ENCODE measurements at regions not wholly inside any gene's neighbourhood (a gene's known extent, or its start where the extent isn't known, plus 50 kb on each side); places are given as distances from the start of the nearest gene placed in this dataset.

DNA sequence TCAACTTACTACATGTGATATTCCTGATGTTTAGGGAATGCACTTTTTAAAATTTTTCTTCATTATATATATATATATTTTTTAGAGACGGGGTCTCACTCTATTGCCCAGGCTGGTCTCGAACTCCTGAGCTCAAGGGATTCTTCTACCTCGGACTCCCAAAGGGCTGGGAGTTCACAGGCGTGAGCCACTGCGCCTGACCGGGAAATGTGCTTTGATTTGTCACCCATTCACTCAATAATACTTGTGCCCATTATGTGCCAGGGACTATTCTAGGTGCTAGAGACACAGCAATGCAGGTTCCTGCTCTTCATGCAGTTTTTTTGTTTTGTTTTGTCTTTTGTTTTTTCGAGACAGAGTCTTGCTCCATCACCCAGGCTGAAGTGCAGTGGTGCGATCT, 56.1 kb upstream of the INCENP start:
- Histone ChIP-seq H3K27me3 (no peaks in the 10 kb centered on the region), H3K4me3 (no peak overlapping the region)
- 92 to 97% methylated on average over 8 of the region's 8 CpGs for WGBS, 2 donors

DNA sequence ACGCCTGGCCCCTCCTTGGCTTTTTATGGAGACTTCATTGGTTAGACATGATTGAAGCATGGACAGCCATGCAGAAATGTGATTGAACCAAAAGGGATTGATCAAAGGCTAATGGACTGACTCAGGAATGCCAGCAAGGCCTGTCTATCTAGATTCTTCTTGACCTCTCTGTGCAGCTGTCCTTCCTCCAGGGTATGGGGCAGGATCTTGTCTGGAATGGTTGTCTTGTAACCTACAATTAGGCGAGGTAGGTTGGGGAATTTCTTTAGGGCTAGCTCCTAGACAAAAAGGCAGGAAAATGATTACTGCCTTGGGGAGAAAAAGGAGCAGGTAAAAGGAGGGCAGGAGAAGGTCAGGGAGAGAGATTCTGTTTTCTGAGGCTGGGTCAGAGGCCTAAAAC, 59.6 kb upstream of the INCENP start:
- Histone ChIP-seq H3K27ac (no peak overlapping the region), H3K36me3 (no peaks in the 10 kb centered on the region), H3K4me3 (no peak overlapping the region), H3K27me3 (no peaks in the 10 kb centered on the region), H3K4me1 (peaks cover 0 to 11% (median 3%) of the 10 kb centered on the region in 4 donors), H3K9me3 (no peaks in the 10 kb centered on the region)
- 93 to 95% methylated on average over 2 of the region's 2 CpGs for WGBS, 2 donors
- no peak for TF ChIP-seq EP300 (IDR thresholded peaks at IDR 0.05)
- TF ChIP-seq, protein P1, sequence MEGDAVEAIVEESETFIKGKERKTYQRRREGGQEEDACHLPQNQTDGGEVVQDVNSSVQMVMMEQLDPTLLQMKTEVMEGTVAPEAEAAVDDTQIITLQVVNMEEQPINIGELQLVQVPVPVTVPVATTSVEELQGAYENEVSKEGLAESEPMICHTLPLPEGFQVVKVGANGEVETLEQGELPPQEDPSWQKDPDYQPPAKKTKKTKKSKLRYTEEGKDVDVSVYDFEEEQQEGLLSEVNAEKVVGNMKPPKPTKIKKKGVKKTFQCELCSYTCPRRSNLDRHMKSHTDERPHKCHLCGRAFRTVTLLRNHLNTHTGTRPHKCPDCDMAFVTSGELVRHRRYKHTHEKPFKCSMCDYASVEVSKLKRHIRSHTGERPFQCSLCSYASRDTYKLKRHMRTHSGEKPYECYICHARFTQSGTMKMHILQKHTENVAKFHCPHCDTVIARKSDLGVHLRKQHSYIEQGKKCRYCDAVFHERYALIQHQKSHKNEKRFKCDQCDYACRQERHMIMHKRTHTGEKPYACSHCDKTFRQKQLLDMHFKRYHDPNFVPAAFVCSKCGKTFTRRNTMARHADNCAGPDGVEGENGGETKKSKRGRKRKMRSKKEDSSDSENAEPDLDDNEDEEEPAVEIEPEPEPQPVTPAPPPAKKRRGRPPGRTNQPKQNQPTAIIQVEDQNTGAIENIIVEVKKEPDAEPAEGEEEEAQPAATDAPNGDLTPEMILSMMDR (IDR thresholded peaks at IDR 0.05): no peak
- no peak for TF ChIP-seq POLR2A (IDR thresholded peaks at IDR 0.05)
- DNase-seq (ENCODE audit: low spot score in 2 of 2): no peak

More for the DNA sequence above, 56.1 kb upstream of the INCENP start:
- no peak for DNase-seq (ENCODE audit: low spot score in 2 of 2)
- Histone ChIP-seq H3K4me1 (no peaks in the 10 kb centered on the region), H3K9me3 (no peaks in the 10 kb centered on the region), H3K36me3 (no peaks in the 10 kb centered on the region), H3K27ac (no peak overlapping the region)
- no peak for TF ChIP-seq POLR2A (IDR thresholded peaks at IDR 0.05)
- TF ChIP-seq EP300 (IDR thresholded peaks at IDR 0.05): no peak
- TF ChIP-seq, protein P1 (IDR thresholded peaks at IDR 0.05): no peak

DNA sequence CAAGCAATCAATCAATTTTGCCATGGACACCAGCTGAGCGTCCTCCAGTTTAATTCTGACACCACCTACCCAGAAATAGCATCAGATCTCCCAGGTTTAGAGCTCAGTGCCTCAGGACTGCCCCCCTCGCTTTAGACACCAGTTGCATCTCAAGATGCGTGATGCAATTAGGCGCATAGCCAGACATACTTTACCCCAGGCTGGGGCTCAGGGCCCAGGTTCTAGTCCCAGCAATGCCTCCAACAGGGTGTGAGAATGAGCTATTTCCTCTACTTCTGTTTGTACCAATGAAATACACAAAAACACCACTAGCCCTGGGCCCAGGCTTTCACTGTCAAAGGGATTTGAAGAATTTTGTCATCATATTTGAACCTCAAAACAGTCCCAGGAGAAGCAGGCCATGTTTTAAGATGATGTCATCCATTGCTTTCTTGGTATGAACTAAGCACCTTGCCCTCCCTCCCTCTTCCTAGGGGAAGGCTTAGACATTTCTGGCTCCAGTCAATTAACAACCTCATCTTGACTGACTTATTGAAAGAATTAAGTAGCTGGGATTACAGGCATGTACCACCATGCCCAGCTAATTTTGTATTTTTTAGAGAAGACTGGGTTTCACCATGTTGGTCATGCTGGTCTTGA, 61.5 kb upstream of the INCENP start:
- no peak overlapping the region for H3K4me3 ChIP-seq
- no peak for DNase-seq (ENCODE audit: low spot score in 2 of 2)
- TF ChIP-seq EP300 (IDR thresholded peaks at IDR 0.05) (no peak), POLR2A (IDR thresholded peaks at IDR 0.05) (no peak)
- TF ChIP-seq, protein P1 (IDR thresholded peaks at IDR 0.05): no peak
- H3K9me3 ChIP-seq: no peaks in the 10 kb centered on the region
- no peaks in the 10 kb centered on the region for H3K27me3 ChIP-seq
- 44 to 72% methylated on average over 4 of the region's 4 CpGs for WGBS, 2 donors
- peak overlapping the region; percentile 31 to 86 (median 77) for H3K27ac ChIP-seq
- no peaks in the 10 kb centered on the region for H3K36me3 ChIP-seq
- H3K4me1 ChIP-seq: peaks cover 0 to 11% (median 3%) of the 10 kb centered on the region in 4 donors

DNA sequence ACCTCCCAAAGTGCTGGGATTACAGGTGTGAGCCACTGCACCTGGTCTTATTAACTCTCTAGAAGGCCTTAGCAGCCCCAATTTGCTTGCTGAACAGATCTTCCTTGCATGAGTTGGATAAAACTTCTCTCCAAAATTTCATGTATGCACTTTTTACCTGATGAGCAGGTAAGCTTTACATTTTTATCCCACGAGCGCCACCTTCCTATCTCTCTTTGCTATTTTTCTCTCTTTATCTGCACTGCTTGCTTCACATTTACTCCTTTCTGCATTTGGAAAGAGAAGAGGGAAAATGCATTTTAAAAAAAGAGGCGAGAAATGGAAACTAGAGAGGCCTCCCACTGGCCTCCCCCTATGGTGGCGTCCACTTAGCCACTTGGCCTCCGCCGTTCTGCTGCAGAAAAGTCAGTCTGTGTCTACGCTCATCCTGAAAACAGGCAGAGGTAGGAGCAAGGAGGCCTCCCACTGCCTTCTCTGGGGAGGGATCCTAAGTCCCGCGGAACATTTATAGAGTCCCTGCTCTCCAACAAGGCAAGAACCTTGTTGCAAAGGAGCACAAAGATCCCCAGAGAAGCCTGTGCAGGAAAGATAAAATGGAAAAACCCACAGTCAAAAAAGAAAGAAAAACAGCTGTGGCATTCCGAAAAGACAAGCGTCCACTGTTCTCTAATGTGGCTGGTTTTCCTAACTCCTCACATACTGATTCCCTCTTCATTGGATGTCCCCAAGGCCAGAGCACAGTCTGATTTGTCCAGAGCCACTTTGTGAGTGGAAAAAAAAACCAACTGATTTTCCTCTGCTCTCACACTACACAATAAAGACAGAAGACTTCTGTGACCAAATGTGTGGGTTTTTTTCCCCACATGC, 62.2 kb upstream of the INCENP start:
- Histone ChIP-seq H3K27me3 (no peaks in the 10 kb centered on the region), H3K4me1 (peaks cover 0 to 11% (median 3%) of the 10 kb centered on the region in 4 donors), H3K36me3 (no peaks in the 10 kb centered on the region), H3K4me3 (peak overlapping the region in 2 of 4 donors; percentile 8 to 33), H3K27ac (peak overlapping the region; percentile 31 to 86 (median 77)), H3K9me3 (no peaks in the 10 kb centered on the region)
- DNase-seq (ENCODE audit: low spot score in 2 of 2): no peak
- WGBS, 2 donors: 31 to 32% methylated on average over 11 of the region's 11 CpGs
- TF ChIP-seq EP300 (IDR thresholded peaks at IDR 0.05) (peak in 1 of 2 donors; percentile 37), POLR2A (IDR thresholded peaks at IDR 0.05) (no peak)
- TF ChIP-seq, protein P1 (IDR thresholded peaks at IDR 0.05): no peak

DNA sequence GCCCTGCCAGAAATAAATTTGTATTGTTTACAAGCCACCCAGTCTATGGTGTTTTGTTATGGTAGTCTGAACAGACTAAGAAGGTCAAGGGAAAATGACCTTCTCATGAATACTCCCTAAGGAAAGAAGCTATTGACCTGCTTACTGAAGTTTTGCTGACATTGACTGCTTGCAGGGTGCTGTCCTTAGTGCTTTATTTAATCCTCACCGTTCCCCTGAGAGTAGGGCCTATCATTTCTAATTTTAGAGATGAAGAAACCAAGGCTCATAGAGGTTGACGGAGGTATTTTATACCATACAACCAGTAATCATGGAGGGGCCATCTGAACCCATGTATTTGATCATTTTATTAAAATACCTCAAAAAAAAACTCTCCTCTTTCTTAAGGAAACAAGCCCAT, 66.7 kb upstream of the INCENP start:
- H3K9me3 ChIP-seq: no peaks in the 10 kb centered on the region
- 72 to 76% methylated on average over 2 of the region's 2 CpGs for WGBS, 2 donors
- no peak overlapping the region for H3K27ac ChIP-seq
- no peak overlapping the region for H3K4me3 ChIP-seq
- no peak for DNase-seq (ENCODE audit: low spot score in 2 of 2)
- TF ChIP-seq, protein P1 (IDR thresholded peaks at IDR 0.05): no peak
- TF ChIP-seq POLR2A (IDR thresholded peaks at IDR 0.05) (no peak), EP300 (IDR thresholded peaks at IDR 0.05) (no peak)
- no peaks in the 10 kb centered on the region for H3K36me3 ChIP-seq
- H3K4me1 ChIP-seq: peaks cover 0 to 7% (median 3%) of the 10 kb centered on the region in 4 donors
- H3K27me3 ChIP-seq: no peaks in the 10 kb centered on the region

Measured in tibial nerve (tissue), 4 donors.